ENCODE measurements at regions not wholly inside any gene's neighbourhood (a gene's known extent, or its start where the extent isn't known, plus 50 kb on each side); places are given as distances from the start of the nearest gene placed in this dataset.

DNA sequence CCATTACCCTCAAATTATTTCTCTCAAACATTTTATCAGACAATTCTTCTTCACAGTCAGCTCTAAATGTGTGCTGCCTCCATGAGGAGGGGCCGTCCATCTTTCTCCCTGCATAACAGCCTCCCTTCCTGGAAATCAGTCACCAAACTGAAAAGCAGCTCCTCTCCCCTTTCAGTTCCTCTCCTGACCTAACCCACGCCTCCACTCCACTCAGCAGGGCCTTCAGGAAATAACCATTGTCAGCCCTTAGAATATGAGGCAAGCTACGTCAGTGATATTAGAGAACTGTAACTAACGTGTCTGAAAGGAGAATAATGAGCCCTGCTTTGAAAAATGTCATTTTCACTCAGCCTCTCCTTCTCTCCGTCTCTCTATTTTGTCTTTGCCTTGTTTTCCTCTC, 116.2 kb downstream of the OLFM4 start:
- DNase-seq (ENCODE audit: low read depth) = no peak

- no peak for DNase-seq (ENCODE audit: low read depth)
Measured at GRCh38 chr13:53150568-53150967, 122.0 kb downstream of the OLFM4 start.

DNA sequence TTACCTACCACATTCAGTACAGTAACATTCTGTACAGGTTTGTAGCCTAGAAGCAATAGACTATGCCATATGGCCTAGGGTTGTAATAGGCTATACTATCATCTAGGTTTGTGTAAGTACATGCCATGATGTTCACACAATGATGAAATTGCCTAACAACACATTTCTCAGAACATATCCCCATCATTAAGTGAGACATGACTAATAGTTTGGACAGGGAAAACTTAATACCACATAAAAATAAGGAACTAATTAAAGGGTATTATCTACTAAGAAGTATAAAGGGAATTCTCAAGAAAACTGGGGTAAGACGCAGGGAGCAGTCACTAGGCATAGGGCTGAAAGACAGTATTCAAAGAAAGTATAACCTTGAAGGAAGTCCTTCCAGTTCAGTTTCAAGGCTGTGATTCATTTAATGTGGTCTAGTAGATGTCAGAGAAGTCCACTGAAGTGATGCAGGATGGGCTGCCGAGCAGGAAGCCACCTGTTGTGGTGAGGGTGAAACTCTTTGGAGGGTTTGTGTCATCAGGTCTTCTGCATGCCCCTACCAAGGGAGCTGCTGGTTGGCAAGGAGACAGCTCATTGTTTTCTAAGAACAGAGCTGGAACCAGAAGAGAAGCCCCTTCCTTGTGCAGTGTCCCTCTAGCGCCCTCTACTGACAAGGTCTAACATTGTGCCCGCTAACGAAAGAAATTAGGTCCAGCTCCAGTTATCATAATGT, 122.9 kb downstream of the OLFM4 start:
- no peak for DNase-seq (ENCODE audit: low read depth)

- DNase-seq (ENCODE audit: low read depth) = no peak
Measured at GRCh38 chr13:53152057-53152421, 123.4 kb downstream of the OLFM4 start.

GRCh38 chr13:53158201-53158600, 129.6 kb downstream of the OLFM4 start:
- no peak for DNase-seq (ENCODE audit: low read depth)

DNA sequence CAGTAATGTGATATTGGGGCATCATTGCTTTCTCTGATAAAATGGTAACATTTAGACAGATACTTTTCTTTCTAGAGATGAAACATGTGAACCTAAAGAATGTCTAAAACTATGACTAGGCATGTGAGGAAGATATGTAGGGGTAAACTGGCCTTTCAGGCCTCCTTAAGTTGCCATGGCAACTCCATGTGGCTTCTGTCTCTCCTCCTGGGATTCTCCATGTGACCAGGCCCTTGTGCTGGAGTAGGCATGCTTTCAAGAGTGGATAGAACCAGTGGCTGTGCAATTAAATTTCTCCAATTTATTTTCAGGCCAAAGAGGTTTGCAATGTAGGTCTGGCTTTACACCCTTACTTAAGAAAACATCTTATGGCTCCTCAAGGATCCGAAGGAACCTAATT, 130.8 kb downstream of the OLFM4 start:
- DNase-seq (ENCODE audit: low read depth) = no peak

DNA sequence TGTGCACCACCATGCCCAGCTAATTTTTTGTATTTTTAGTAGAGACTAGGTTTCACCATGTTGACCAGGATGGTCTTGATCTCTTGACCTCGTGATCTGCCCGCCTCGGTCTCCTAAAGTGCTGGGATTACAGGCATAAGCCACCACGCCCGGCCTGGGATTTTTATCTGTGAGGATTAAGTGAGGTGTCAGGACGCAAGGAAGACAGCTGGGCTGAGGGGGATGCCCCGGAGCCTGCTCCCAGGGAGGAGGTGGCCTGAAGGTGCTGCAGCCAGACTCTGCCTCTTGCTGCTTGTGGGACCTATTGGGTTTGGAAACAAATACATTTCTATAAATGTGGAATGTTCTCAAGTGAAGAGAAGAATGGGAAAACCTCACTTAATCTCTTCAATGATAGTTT, 131.6 kb downstream of the OLFM4 start:
- no peak for DNase-seq (ENCODE audit: low read depth)

- DNase-seq (ENCODE audit: low read depth) = no peak
Measured at GRCh38 chr13:53161251-53161650, 132.6 kb downstream of the OLFM4 start.

GRCh38 chr13:53165261-53165660, 136.6 kb downstream of the OLFM4 start:
- no peak for DNase-seq (ENCODE audit: low read depth)

- no peak for DNase-seq (ENCODE audit: low read depth)
Measured at GRCh38 chr13:53167561-53167960, 138.9 kb downstream of the OLFM4 start.

DNA sequence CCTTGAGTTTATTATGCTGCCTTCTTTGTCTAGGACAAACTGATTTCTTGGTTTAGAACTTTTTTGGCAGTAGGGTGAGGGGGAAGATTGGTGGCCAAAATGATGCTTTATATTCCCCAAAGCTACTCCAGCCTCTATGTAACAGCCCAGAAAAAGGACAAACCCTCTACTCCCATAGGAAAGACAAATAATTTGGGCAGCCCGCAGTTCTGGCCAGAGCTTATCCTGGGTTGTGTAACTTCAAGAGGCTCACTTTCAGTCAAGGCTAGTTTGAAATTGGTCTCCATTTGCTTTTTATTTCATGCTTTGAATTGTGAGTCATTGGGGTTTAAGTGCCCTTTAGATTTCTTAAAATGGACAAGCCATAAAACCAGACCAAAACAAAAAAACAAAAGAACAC, 142.3 kb downstream of the OLFM4 start:
- no peak for DNase-seq (ENCODE audit: low read depth)

DNA sequence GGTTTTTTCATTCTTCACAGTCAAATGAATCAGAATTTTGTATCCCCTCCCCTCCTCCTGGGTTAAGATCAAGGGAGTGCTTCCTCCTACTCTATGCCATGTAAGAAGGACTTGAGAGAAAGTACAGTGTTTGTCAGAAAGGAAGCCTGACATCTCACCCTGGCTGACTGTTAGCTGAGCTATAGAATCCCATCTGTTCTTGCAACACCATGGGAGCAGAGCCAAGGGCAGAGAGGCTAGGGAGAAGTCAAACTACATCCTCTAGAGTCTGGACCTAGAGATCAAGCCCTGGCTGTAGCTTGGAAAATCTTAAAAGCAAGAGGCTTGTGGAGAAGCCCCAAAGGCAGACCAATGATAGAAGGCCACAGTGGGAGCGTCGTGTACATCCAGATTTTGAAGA, 145.9 kb downstream of the OLFM4 start:
- DNase-seq (ENCODE audit: low read depth) = no peak

GRCh38 chr13:53180684-53181083, 152.1 kb downstream of the OLFM4 start:
- no peak for DNase-seq (ENCODE audit: low read depth)

- DNase-seq (ENCODE audit: low read depth) = no peak
Measured at GRCh38 chr13:53182724-53183123, 154.1 kb downstream of the OLFM4 start.

GRCh38 chr13:53188120-53188519, 159.5 kb downstream of the OLFM4 start:
- no peak for DNase-seq (ENCODE audit: low read depth)

DNA sequence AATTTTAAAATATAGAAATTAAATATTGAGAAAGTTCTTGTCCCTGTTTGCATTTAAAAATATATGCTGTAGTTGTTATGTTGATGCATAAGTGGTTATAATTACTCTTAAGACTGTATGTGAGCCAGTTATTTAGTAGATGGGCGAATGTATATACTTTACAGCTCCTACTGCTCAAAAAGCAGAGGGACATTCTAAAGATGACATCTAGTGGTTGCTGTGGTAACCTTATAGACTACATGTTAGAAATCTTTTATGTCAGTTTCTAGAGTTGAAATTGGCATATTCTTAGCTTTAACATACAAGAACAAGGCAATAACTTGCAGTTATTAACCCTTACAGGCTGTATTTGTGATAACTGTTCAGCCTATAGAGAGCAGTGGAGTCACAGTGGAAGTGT, 160.5 kb downstream of the OLFM4 start:
- DNase-seq (ENCODE audit: low read depth) = no peak

GRCh38 chr13:53191091-53191490, 162.5 kb downstream of the OLFM4 start:
- peak; percentile 33 for DNase-seq (ENCODE audit: low read depth)

DNA sequence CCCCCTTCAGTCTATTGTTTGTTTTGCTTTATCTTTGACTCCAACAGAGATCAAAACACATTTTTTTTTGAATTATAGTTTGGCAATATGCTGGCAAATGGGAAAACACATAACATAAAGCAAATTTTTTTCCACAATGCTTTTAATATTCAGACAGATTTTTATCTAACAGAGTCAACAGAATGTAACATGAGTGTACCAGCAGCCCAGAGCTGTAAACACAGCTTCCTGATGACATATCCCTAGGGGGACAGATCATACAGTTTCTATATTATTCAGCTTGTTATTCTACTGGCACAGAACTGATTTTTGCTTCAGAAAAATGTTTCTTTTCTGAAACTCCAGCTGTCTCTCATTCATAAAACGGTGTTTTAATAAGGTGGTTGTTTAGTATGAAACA, 168.8 kb downstream of the OLFM4 start:
- no peak for DNase-seq (ENCODE audit: low read depth)

DNA sequence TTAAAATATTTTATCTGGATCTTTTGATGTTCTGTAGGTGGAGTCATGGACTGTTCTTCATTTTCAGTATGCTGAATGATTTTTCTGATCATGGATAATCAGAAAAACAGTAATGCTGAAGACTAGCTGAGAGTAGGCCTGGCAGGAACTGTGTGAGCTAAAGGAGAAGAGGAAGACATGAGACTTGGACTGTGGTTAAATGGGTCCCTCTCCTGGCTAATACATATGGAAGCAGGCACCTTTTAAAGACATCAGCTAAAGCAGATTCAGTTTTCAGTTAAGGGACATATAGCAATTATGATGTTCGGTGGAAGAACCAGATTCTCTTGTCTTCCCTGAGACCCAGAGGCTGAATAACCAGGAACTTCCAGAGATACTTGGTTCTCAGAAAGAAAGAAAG, 169.4 kb downstream of the OLFM4 start:
- no peak for DNase-seq (ENCODE audit: low read depth)

- DNase-seq (ENCODE audit: low read depth) = no peak
Measured at GRCh38 chr13:53198736-53199135, 170.1 kb downstream of the OLFM4 start.

DNA sequence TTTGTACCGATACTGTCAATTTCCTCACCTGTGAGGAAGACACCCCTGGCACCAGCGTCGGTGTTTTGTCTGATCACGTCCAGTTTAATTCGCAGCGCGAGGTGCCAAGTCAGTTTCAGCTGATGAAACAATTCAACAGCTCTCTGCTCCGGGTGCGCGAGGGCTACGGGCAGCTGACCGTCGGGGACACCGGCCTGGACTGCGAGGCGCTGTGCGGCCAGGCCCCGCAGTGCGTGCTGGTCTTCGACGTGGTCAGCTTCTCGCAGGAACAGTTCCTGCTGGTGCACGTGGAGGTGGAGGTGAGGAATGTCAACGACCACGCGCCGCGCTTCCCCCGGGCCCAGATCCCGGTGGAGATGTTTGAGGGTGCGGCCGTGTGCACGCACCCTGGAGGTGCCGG, 171.5 kb downstream of the OLFM4 start:
- no peak for DNase-seq (ENCODE audit: low read depth)

DNA sequence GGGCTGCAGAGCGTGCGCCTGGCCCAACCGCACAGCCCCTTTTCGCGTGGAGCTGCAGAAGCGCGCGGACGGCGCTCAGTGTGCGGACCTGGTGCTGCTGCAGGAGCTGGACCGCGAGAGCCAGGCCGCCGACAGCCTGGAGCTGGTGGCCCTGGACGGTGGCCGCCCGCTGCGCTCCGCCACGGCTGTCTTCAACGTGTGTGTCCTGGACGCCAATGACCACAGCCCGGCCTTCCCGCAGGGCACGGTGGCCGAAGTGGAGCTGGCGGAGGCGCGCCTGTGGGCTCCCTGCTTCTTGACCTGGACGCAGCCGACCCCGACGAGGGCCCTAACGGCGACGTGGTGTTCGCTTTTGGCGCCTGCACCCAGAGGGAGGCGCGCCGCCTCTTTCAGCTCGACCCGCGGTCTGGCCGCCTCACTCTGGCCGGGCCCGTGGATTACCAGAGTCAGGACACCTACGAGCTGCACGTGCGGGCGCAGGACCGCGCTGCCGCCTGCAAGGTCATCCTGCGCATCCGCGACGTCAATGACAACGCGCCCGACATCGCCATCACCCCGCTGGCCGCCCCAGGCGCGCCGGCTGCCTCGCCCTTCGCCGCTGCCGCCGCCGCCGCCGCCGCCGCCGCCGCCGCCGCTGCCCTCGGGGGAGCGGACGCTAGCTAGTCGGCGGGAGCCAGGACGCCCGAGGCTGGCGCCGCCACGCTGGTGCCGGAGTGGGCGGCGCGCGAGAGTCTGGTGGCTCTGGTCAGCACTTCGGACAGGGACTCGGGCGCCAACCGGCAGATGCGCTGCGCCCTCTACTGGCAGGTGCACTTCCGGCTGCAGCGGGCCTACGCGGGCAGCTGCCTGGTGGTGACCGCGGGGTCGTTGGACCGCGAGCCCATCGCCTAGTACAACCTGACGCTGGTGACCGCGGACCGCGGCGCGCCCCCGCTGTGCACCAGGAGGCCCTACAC, 172.2 kb downstream of the OLFM4 start:
- DNase-seq (ENCODE audit: low read depth) = no peak

- no peak for DNase-seq (ENCODE audit: low read depth)
Measured at GRCh38 chr13:53201454-53202225, 173.0 kb downstream of the OLFM4 start.

All from HS-5 (cell line).